ENCODE measurements at regions not wholly inside any gene's neighbourhood (a gene's known extent, or its start where the extent isn't known, plus 50 kb on each side); places are given as distances from the start of the nearest gene placed in this dataset.
"Not testable (repeated sequence)": the region's sequence is repeated elsewhere in the genome, so short reads cannot be mapped to it uniquely, and the experiment has no call there.

DNA sequence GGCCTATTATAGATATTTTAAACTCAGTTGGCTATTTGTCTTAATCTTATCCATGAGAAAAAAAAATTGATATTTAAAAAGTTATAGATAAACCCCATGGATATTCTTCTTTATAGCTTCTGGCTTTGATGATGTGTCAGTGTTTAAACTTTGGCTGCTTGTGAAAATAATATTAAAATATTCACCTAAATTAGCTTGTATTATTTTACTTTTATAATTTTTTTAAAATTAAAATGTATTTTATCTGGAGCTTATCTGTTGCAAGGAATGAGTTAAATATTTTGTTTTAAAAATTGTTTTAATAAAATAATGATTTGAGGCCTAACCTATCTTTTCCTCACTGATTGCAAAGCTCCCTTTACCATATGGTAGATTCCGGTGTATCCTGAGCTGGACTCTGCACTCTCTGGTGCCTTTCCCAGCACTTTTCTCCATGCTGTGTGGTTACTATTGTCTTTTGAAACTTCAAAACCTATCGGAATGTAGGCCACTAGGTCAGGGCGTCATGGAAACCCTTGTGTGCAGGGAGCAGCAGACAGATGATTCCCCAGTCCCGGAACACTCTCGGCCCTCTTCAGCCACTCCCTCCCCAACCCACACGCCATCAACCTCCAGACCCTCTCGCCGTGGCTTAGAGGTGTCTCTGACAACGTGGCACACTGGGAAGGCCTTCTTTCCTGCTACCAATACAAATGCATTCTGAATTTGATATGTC, 252.3 kb upstream of the ATP10A start:
- no peak for DNase-seq

DNA sequence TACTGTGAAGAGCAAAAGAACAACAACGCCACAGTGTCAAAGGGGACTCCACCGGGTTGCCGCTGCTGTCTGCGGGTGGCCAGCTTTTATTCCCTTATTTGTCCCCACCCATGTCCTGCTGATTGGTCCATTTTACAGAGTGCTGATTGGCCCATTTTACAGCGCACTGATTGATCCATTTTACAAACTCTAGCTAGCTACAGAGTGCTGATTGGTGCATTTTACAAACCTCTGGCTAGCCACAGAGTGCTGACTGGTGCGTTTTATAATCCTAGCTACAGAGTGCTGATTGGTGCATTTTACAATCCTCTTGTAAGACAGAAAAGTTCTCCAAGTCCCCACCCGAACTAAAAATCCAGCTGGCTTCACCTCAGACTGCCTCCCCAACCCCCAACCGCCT, 251.0 kb upstream of the ATP10A start:
- not testable (repeated sequence) for DNase-seq

DNA sequence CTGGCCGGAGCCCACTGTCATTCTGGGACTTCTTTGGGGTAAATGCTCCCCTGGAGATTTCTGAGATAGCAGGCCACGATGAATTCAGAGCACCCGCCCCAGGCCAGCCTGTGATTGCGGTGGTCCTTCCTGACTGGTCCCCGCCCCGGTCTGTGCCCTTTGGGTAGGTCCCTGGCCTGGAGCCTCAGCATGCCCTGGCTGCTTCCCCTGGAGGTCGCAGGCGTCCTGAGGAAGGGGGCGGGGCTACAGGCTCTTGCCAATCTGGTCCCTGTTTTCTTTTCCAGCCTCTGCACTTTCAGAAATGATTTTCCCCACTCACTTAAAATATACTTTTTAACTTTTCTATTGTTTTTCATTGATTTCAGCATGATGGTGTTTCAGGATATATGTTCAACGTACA, 250.2 kb upstream of the ATP10A start:
- no peak for DNase-seq

DNA sequence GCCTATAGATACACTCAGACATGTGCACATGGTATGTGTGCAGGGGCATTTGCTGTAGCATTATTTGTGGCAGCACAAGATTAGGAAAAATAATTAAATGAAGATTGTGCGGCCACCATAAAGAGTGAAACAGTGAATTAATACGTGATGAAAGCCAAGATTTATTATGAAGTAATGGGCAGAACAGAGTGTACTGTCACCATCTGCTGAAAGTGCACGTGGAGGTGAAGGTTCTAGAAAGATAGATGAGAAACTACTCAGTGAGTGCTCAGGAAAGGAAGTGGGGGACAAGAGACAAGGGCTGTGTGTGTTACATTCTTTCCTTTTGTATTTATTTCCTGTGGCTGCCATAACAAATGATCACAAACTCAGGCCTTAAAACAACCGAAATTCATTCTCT, 246.1 kb upstream of the ATP10A start:
- DNase-seq: no peak

DNA sequence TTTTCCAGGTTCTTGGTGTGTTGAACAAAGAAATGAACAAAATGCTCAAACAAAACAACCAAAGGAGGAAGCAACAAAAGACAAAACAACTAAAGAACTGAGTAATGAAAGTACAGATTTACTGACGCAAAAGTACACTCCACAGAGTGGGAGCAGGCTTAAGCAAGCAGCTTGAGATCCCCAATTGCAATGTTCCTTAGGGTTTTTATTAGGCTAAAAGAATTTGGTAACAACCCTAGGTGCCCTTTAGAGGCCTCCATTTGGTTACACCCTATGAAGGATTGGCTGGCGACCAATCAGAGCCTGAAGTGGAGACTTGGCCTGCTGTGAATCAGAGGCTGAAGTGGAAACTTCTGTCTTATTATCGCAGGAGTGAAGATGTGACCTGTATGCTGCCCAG, 243.4 kb upstream of the ATP10A start:
- DNase-seq: no peak

DNA sequence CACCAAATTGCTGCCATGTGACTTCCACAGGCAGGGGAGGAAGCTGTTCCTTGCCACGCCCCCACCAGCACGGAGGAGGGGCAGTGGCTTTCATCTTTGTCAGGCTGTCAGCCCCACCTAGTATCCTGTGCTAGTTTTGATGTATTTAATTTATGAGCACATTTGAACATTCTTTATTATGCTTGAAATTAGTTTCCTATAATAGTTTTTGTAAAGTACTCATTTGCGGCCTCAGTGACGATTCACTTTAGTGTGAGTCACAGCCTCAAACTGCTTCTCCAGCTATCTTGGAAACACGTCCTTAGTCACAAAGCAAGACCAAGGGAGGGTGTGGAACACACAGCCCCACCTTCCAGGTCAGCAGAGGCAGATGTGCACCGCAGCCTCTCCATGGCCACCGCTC, 239.9 kb upstream of the ATP10A start:
- no peak for DNase-seq

DNA sequence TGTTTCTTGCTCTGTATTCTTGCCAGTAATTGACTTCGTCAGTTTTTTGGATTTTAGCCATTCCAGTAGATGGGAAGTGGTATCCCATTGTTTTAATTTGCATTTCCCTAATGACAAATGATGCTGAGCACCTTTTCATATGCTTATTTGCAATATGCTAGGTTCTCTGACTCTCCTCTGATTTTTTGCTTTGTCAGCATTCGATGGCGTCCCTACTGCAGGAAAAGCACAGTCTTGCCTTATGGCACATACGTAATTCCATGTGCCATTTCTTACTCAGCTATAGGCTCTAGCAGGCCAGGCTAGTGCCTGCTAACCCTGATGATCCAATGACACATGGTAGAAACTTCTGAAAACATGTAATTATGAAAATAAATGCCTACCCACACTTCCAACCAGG, 239.2 kb upstream of the ATP10A start:
- DNase-seq: no peak

DNA sequence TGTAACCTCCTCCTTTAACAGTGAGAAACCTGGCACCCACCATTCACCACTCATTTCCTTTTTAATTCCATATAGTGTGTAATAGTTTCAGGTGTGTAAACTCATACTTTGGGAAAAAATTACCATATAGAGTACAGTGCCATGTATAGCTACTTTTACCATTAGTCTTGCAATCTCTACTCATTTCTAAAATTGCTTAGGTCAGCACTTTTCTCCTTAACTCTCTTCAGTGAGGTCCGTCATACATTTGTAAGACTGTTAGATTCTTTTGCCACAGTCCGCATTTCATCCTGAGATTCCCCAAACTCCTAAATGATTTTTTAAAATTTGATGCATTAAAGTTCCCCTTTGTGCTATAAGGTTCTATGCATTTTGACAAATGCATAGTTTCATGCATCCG, 238.3 kb upstream of the ATP10A start:
- DNase-seq: no peak

DNA sequence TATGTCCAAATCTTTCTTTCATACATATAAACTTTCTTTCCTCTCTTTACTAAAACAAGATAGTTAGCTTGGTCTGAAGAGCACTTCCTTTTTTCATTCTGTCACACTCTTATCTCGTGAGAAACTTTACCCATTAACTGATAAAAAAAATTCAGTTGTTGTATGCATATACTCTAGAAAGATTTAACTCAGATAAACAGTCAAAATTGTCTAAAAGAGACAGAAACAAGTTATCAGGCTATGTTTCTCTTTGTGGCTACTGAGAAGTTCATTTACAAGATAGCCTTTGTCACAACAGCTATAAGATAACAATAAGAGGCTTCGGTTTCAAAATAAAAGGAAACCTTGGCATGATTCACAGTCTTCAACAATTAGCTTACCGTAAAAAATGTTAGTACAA, 235.7 kb upstream of the ATP10A start:
- DNase-seq: no peak

DNA sequence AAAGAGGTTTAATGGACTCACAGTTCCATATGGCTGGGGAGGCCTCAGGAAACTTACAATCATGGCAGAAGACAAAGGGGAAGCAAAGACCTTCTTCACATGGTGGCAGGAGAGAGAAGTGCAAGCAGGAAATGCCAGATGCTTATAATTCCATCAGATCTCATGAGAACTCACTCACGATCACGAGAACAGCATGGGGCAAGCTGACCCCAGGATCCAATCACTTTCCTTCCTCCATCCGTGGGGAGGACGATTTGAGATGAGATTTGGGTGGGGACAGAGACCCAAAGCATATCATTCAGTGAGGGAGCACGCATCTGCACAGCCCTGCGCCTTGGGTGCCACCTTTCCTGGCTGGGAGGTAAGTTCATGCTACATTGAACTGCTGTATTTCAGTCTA, 234.1 kb upstream of the ATP10A start:
- DNase-seq: no peak

DNA sequence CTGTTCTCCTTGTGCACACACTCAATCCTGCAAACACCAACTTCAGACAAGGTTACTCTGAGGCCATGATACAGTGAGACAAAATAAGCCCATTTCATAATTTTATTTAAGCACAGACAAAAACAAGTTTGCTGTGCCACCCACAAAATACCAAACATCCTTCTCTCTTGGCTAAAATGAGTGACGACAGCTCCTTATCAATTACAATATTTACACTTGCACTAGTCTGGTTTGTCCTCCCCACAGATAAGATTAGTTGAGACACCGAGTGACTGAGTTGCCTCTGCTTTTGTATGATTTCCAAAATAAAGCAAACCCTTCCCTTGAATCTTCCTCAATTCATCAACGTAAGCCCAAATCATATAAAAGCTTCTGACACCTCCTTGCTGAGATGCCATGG, 233.5 kb upstream of the ATP10A start:
- DNase-seq: no peak

DNA sequence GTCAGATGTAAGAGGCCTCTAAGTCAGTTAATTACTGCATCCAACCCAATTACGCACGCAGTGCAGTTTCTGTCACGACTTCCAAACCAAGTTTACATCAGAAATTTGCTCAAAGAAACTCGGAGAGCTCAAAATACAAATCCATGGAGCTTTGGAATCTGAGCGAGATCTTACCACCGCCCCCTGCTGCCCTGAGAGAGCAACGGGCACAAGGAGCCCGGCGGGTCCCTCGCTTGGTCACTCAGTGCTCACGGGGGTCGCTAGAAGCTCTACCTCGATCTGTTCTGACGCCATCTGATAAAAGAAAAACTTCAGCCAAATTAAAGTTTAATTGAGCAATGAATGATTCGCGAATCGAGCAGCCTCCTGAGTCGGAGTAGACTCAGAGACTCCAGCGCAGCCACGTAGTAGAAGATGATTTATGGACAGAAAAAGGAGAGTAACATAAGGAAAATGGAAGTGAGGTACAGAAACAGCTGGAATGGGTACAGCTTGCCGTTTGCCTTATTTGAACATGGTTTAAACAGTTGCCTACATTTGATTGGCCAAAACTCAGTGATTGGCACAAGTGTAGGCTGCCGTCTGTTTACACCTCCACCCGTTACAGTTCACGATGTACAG, 232.7 kb upstream of the ATP10A start:
- no peak for DNase-seq

DNA sequence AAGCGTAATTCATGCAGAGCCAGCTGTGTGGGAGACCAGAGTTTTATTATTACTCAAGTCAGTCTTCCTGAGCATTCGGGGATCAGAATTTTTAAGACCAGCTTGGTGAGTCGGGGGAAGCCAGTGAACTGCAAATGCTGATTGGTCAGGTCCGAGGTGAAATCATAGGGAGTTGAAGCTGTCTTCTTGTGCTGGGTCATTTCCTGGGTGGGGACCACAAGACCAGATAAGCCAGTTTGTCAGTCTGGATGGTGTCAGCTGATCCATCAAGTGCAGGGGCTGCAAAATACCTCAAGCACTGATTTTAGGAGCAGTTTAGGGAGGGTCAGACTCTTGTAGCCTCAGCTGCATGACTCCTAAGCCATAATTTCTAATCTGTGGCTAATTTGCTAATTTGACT, 228.1 kb upstream of the ATP10A start:
- no peak for DNase-seq

DNA sequence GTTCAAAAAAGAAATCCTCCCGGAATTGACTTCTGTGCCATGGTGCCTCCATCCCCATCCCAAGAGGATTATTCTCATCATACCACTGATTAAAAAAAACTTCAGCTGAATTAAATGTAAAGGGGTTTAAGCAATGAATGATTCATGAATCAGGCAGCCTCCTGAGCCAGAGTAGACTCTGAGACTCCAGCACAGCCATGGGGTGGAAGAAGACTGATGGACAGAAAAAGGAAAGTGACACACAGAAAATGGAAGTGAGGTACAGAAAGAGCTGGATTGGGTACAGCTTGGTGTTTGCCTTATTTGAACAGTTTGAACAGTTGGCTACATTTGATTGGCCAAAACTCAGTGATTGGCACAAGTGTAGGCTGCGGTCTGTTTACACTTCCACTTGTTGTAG, 224.8 kb upstream of the ATP10A start:
- no peak for DNase-seq

DNA sequence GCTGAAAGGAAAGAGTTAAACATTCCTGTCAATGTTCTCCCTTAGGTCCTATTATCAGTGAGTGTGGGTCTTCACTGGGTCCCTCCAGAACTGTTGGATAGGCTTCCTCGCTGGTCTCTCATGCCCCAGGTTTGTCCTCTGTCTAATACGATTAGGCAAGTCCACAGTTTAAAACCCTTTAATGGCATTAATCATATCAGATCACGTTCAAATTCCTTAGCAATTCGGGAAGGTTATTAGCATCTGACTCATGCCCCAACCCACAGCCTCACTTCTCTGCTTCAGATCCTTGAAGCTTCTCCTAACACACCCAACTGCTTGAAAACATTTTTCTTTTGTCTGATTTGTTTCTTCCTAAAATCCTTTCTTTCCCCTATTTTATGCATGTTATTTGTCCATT, 224.3 kb upstream of the ATP10A start:
- DNase-seq: no peak

DNA sequence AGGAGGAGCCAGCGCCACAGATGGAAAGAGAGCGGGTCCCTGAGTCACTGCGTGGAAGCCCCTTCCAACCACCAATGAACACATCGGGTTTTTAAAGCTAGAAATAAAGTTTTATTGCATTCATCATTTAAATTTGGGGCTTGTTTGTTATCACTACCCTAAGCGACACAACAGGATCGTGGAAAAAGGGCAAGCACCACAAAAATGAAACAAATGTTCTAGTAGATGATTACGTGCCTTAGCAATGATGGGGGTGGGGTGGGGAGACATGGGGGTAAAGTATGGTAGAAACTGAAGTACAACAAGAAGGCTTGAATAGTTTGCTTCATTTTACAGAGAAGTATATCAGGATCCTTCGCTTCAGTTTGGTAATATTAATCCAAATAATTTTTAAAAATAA, 221.6 kb upstream of the ATP10A start:
- no peak for DNase-seq

DNA sequence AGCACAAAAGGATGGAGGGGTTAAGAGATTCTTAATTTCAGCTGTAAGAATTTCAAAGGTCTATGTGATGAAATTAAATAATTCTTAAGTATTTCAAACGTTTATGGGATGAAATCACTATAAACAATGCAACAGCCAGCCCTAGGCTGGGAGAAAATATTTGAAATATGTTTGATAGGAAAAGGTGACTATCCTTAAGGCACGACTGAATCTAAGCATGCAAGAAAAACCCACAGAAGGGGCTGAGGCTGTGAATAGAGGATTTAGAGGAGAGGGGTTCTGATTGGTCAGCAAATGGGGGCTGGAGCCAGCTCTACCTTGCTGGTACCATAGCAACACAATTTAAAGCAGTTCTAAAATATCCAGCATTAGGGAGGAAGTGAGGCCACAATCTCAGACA, 220.8 kb upstream of the ATP10A start:
- DNase-seq: no peak

DNA sequence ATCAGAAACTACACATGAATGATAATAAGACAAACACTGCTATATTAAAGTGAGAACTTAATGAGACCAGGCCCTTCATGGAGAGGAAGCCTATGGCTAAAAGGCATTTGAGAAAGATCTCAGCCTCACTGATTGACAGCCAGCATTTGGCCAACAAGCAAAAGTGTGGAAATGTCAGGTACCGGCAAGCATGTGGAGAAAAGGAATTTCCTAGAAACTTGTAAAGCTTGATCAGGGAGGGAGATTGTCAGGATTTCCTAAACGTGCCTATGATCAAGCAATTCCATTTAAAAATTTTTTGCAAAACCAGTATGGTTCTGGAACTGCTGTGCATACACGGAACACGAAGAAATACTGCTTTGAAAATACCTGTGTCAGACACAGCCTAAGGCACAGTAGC, 220.3 kb upstream of the ATP10A start:
- DNase-seq: no peak

DNA sequence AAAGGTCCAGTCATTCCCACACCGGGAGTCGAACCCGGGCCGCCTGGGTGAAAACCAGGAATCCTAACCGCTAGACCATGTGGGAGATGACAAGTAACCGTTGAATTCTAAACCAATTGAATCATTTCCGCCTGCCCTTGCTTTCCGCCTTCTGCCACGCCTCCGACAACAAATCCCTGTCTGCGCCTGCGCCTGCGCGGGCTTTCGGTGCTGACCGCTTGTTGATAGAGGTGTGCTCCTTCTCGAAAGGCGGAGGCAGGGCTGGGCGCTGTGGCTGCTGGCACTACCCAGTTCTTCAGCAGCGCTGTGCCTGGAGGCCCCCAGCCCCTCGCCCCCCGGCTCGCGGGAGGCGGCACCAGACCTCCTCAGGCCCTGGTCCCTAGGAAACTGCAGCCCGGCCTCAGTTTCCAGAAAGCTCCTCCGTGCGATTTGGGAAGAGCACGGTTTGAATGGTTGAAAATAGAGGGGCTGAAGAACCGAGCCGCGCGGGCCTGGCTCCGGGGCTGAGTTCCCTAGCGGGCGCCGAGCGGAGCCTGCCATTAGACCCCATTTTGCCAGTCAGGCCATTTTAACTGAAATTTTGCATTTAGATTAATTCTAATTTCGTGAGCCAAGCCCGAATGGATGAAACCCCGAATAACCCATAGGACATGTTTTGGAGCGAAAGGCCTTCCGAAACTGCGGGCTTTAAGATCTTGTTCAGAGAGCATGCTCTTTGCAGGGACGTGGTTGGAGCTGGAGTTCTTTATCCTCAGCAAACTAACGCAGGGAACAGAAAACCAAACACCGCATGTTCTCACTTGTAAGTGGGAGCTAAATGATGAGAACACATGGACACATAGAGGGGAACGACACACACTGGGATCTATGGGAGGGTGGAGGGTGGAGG, 219.3 kb upstream of the ATP10A start:
- DNase-seq: peak; percentile 97

DNA sequence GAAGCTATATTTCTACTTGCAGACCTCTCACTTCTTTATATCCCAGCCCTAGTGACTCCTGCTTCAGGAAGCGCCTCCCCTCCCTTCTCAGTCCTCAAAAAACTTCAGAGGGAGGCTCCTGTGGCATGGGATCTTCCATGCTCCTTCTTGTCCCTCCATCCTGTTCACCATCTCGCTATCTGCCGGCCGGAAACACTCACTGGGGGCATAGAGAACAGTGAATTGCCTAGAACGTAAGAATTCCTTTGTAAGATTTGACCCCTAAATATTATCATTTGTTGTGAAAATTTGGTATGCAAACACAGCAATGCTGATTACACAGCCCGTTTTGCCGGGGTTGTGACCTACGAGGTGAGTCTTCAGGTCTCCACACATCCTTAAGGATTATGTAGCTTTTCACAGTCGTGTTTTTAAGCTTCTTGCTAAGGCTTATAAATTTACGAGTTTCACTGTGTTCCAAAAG, 218.7 kb upstream of the ATP10A start:
- DNase-seq: no peak

DNA sequence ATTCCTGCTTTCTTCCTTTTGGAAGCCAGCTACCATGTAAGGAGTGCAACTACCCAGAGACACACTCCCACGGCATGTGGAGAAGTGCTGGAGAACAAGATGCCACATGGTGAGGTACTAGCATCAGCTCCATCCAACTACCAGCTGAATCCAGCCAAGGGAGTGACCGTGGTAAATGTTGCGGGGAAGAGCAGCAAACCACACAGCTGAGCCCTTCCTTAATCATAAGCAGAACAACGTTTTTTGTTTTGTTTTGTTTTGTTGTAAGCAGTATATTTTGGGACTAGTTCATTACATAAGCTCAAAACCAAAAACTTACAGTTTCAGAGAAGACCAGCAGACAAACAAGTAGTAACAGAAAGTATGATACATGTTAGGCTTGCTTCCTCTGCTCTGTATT, 212.6 kb upstream of the ATP10A start:
- DNase-seq: no peak

DNA sequence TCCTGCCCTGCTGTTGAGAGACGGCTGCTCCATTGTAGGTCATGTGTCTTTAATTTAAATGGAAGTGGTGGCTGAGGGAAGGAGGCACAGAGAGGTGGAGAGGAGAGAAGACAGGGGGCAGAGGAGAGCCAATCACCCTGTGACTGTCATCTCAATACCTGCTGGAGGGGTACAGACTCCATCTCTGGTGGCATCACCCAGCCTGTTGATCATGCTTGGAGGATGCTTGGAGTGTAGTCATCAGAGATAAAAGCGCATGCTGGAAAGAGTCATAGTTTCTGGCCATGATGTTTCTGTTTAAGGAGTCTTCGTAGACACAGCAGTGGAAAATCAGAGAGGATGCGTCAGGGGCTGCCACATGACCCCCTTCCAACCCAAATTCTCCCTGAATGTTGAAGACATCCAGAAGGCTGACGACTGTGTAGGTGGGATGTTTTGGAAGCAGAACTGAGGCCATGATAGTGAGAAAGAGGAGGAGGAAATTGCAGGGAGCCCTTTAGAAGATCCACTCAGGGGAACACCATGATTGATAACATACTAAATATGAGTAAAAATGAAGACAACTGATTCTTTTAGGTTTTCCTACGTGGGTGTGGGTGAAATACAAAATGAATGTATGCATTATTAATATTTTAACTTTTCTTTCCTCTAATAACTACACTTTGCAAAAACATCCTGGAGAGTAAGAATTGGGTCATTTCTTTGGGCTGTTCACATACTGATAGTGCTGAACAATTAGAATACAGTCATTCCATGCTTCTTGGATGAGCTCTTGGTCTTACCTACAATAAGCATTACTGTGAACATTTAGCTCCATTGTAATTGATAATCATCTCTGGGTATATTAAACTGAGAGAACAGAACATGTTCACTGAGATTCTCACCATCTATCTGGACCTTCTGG, 210.6 kb upstream of the ATP10A start:
- DNase-seq: no peak

DNA sequence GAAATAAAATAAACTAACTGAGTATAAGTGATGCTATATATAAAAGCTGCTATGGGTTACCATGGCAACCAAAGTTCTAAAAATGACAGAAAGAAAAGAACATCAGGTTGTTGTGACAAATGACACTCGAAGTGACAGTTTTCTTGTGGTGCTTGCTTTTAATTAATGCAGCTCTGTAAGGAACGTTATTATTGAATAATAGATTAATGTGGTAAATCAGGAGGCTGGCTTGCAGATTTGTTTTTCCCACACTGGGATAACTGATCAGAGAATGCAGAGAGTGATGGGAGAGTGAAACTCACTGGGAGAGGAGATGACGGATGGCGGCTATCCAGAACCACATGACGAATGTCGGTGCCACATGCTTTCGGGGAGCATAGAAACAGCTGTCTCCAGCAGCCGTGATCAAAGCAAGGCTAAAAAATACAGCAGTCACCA, 207.0 kb upstream of the ATP10A start:
- no peak for DNase-seq
